ENCODE measurements at regions not wholly inside any gene's neighbourhood (a gene's known extent, or its start where the extent isn't known, plus 50 kb on each side); places are given as distances from the start of the nearest gene placed in this dataset.

GRCh38 chr4:65868096-65868824 is 198.0 kb upstream of the EPHA5 start:
- no peak for DNase-seq (ENCODE audit: extremely low read depth, low read depth)

- peak; percentile 16 for DNase-seq (ENCODE audit: extremely low read depth, low read depth)
Observed at GRCh38 chr4:65865489-65865888, 195.2 kb upstream of the EPHA5 start.

- DNase-seq (ENCODE audit: extremely low read depth, low read depth), result no peak
Observed at GRCh38 chr4:65861993-65862392, 191.7 kb upstream of the EPHA5 start.

GRCh38 chr4:65845199-65845773 is 175.0 kb upstream of the EPHA5 start:
- no peak for DNase-seq (ENCODE audit: extremely low read depth, low read depth)

- DNase-seq (ENCODE audit: extremely low read depth, low read depth), result no peak
Observed at GRCh38 chr4:65839164-65839931, 169.1 kb upstream of the EPHA5 start.

- no peak for DNase-seq (ENCODE audit: extremely low read depth, low read depth)
Observed at GRCh38 chr4:65834707-65835106, 164.4 kb upstream of the EPHA5 start.

GRCh38 chr4:65831828-65832227 is 161.5 kb upstream of the EPHA5 start:
- no peak for DNase-seq (ENCODE audit: extremely low read depth, low read depth)

- DNase-seq (ENCODE audit: extremely low read depth, low read depth), result peak; percentile 72
Observed at GRCh38 chr4:65825116-65825753, 154.9 kb upstream of the EPHA5 start.

GRCh38 chr4:65819192-65819591 is 148.9 kb upstream of the EPHA5 start:
- no peak for DNase-seq (ENCODE audit: extremely low read depth, low read depth)

- DNase-seq (ENCODE audit: extremely low read depth, low read depth), result no peak
Observed at GRCh38 chr4:65805936-65806335, 135.6 kb upstream of the EPHA5 start.

- DNase-seq (ENCODE audit: extremely low read depth, low read depth), result no peak
Observed at GRCh38 chr4:65799513-65799912, 129.2 kb upstream of the EPHA5 start.

- DNase-seq (ENCODE audit: extremely low read depth, low read depth), result no peak
Observed at GRCh38 chr4:65798498-65799127, 128.3 kb upstream of the EPHA5 start.

- DNase-seq (ENCODE audit: extremely low read depth, low read depth), result peak; percentile 27
Observed at GRCh38 chr4:65791812-65792308, 121.6 kb upstream of the EPHA5 start.

- no peak for DNase-seq (ENCODE audit: extremely low read depth, low read depth)
Observed at GRCh38 chr4:65791111-65791811, 121.0 kb upstream of the EPHA5 start.

GRCh38 chr4:65789805-65790204 is 119.5 kb upstream of the EPHA5 start:
- DNase-seq (ENCODE audit: extremely low read depth, low read depth), result no peak

GRCh38 chr4:65789341-65789740 is 119.1 kb upstream of the EPHA5 start:
- DNase-seq (ENCODE audit: extremely low read depth, low read depth), result no peak

- DNase-seq (ENCODE audit: extremely low read depth, low read depth), result no peak
Observed at GRCh38 chr4:65777270-65777669, 107.0 kb upstream of the EPHA5 start.

GRCh38 chr4:65773636-65774035 is 103.3 kb upstream of the EPHA5 start:
- no peak for DNase-seq (ENCODE audit: extremely low read depth, low read depth)

- DNase-seq (ENCODE audit: extremely low read depth, low read depth), result no peak
Observed at GRCh38 chr4:65747386-65747785, 77.1 kb upstream of the EPHA5 start.

GRCh38 chr4:65738134-65738533 is 67.8 kb upstream of the EPHA5 start:
- DNase-seq (ENCODE audit: extremely low read depth, low read depth), result no peak

Measured in NCI-H460 (cell line).